Astrocyte of the spinal cord (primary cell): ENCODE measurements at regions not wholly inside any gene's neighbourhood (a gene's known extent, or its start where the extent isn't known, plus 50 kb on each side); places are given as distances from the start of the nearest gene placed in this dataset.
A peak's percentile ranks its signal among the peaks of the same experiment; 100 is the strongest.

ENCODE experiments used
- DNase-seq: peaks from one replicate; pipeline ENCODE4 v3.0.0; 2011; ENCODE audit warnings: low read depth, low spot score
- H3K4me3 ChIP-seq: 2 replicates; pipeline ENCODE4 v1.5.1; 2011; ENCODE audit warnings: low read depth, mild to moderate bottlenecking, low read length, moderate library complexity
- in situ Hi-C: cut with HindIII; loops from 2 replicates; pipeline ENCODE4 v1.10.0; 2017; ENCODE audit warnings: low sequenced_read_pairs
- TF ChIP-seq, protein P1 (sequence below): IDR thresholded peaks from 2 replicates; pipeline ENCODE4 v1.5.1; 2012; ENCODE audit warnings: low read depth, mild to moderate bottlenecking, low read length, inconsistent platforms

DNA sequence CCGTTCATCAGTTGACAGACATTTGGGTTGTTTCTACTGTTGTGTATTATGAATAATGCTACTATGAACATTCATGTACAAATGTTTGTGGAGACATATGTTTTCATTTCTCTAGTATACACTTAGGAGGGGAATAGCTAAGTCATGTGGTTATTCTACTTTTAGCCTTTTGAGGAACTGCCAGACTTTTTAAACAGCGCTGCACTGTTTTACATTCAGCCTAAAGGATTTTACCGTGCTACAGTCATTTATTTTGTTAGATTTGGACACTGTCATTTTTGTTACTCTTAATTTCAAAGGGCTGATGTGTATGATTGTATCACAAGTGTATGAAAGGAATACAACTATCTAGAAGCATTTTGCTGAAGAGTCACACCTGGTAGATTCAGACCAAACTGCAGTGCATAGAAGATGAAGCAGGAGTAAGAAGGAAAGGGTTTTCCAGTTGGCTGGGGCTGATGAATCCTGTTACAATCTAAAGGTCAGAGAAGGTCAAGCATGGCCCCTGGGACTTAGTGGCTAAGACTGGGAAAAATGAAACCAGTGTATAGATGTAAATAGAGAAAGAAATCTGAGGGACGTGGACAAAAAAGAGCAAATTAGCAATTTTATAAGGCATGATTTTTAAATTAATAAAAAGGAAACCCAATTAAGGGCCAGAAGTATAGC lies 509.7 kb downstream of the PSAT1 start:
- TF ChIP-seq, protein P1, sequence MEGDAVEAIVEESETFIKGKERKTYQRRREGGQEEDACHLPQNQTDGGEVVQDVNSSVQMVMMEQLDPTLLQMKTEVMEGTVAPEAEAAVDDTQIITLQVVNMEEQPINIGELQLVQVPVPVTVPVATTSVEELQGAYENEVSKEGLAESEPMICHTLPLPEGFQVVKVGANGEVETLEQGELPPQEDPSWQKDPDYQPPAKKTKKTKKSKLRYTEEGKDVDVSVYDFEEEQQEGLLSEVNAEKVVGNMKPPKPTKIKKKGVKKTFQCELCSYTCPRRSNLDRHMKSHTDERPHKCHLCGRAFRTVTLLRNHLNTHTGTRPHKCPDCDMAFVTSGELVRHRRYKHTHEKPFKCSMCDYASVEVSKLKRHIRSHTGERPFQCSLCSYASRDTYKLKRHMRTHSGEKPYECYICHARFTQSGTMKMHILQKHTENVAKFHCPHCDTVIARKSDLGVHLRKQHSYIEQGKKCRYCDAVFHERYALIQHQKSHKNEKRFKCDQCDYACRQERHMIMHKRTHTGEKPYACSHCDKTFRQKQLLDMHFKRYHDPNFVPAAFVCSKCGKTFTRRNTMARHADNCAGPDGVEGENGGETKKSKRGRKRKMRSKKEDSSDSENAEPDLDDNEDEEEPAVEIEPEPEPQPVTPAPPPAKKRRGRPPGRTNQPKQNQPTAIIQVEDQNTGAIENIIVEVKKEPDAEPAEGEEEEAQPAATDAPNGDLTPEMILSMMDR = no peak
- in situ Hi-C loops = no loop called here
- no peak for DNase-seq
- H3K4me3 ChIP-seq = no peak overlapping the region

DNA sequence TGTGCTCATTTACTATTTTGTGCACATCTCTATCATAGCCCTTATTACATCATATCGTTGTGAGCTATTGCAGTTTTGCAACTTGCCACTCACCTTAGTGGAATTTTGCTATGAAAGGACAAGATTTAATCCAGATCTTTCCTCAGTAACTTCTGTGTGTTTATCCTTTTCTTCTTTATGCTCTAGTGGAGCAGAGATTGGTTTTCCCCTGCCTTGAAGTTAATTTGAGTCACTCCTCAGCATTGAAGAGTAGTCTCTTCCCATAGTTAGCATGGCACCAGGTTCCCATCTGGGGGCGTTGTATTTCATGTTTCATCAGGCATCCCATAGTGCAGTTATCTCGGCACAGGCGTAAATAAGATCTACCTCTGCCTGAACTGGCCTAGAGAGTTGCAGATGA lies 510.4 kb downstream of the PSAT1 start:
- in situ Hi-C loops = no loop called here
- DNase-seq = no peak

DNA sequence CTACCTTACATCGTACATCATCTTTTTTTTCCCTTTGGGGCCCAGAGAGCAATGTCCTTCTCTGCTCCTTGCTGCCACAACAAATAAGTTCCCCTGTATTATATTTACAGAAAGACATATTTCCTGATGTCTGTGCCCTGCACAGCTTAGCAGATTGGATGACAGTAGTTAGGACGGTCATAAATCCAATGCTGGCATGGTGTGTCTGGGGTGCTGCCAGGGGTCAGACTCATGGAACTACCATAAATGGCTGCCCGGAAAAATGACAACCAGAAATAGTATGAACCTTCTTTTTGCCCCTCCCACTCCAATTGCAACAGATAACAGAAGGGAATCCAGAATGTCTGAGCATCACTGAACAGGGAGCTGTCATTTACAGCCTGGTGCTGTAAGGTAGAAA lies 511.1 kb downstream of the PSAT1 start:
- TF ChIP-seq, protein P1 = no peak
- no peak for DNase-seq
- in situ Hi-C loops = no loop called here

More for the DNA sequence above, 510.4 kb downstream of the PSAT1 start:
- TF ChIP-seq, protein P1 = no peak
- H3K4me3 ChIP-seq = no peak overlapping the region

DNA sequence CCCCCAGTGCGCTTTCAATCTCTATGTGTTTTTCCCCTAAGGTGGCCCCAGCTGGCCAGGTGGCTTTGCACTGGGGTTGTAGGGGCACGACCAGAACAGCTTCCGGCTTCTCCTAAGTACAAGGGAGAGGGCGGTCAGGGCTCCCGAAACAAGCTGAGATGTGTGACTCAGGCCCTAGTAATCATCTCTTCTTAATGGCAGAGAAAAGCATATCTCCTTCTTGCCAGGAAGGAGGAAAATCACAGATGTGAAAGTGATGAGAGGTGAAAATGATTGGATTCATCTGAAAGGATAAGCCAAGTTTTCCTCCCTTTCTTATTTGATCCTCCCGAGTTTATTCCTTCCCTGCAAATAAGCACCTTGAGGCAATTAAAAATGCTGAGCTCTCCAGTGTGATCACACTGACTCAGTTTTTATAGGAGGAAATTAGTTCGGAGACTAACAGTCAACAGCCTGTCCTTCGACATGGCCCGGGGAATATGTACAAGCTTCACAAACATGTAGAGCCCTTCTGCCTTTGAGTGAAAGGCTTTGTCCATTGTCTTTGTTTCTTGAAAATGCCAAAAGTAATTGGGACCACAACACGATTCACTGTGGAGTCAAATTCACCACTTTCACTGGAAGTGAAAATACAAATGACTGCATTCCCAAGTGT lies 514.8 kb downstream of the PSAT1 start:
- DNase-seq = peak; percentile 44
- in situ Hi-C loops = no loop called here
- no peak overlapping the region for H3K4me3 ChIP-seq
- TF ChIP-seq, protein P1 = no peak

More for the DNA sequence above, 511.1 kb downstream of the PSAT1 start:
- no peak overlapping the region for H3K4me3 ChIP-seq

DNA sequence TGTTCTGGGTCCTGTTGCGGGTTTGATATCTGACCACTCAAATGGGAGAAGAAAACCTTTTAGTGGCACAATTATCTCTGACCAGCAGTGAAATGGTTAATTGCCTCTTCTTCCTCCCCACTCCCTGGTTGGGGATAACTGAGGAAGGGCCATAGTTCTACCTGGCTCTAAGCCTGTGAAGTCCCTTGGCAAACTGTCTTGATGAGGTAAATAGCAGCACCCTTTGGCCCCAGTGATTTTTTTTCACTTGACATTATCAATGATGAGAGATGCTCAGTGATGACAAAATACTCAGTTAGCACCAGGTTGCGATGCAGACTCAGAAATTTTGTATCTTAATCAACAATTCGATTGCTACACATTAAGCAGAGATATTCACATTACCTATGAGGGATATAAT lies 515.7 kb downstream of the PSAT1 start:
- in situ Hi-C loops = no loop called here
- no peak for DNase-seq
- TF ChIP-seq, protein P1 = no peak
- no peak overlapping the region for H3K4me3 ChIP-seq

DNA sequence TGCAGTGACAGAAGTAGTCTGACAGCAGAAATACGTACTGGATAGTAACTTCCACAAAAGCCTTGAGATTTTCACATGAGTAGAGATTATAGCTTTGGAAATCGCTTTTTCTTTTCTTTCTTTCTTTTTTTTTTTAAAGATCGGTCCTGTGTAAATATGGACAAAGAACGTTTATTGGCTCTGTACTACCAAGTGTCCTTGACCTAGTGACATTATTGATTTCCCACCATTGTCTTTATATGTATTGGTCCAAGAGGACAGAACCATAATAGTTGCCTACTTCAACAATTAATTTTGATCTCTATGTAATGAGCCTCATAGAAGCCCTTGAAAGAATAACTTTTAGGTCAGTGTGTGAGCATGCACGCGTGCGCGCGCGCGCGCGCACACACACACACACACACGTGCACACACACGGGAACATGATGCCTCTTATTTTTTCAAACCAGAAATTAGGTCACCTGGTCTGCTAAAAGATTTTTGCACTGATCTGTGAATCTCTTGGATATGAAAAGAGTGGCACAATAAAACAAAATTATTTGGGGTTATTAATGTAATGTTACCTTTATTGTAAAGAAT lies 516.8 kb downstream of the PSAT1 start:
- H3K4me3 ChIP-seq = no peak overlapping the region
- in situ Hi-C loops = no loop called here
- TF ChIP-seq, protein P1 = no peak
- no peak for DNase-seq
